H9 (cell line): ENCODE measurements at regions not wholly inside any gene's neighbourhood (a gene's known extent, or its start where the extent isn't known, plus 50 kb on each side); places are given as distances from the start of the nearest gene placed in this dataset.

Source experiments
- DNase-seq: peaks from one replicate; pipeline ENCODE4 v3.0.0-alpha.2; 2017
- H2AFZ ChIP-seq: one replicate; pipeline ENCODE4 v1.6.1; 2013; ENCODE audit warnings: mild to moderate bottlenecking, low read length, control low read depth, moderate library complexity
- H2AK5ac ChIP-seq: 2 replicates; pipeline ENCODE4 v1.6.1; 2013; ENCODE audit warnings: low read length, control low read depth, mixed read lengths; ENCODE audit not compliant: insufficient read length
- H2BK120ac ChIP-seq: one replicate; pipeline ENCODE4 v1.6.1; 2013; ENCODE audit warnings: low read depth, mild to moderate bottlenecking, low read length, control low read depth, inconsistent platforms; ENCODE audit not compliant: poor library complexity, severe bottlenecking
- H2BK12ac ChIP-seq: 2 replicates; pipeline ENCODE4 v1.6.1; 2013; ENCODE audit warnings: low read length, control low read depth, mixed read lengths, low read depth; ENCODE audit not compliant: insufficient read length
- H2BK15ac ChIP-seq: 2 replicates; pipeline ENCODE4 v1.6.1; 2013; ENCODE audit warnings: low read depth, low read length, control low read depth
- H2BK20ac ChIP-seq: one replicate; pipeline ENCODE4 v1.6.1; 2013; ENCODE audit warnings: low read depth, mild to moderate bottlenecking, low read length, control low read depth, inconsistent platforms; ENCODE audit not compliant: poor library complexity, severe bottlenecking
- H2BK5ac ChIP-seq: 2 replicates; pipeline ENCODE4 v1.6.1; 2013; ENCODE audit warnings: low read length, control low read depth, mixed read lengths; ENCODE audit not compliant: insufficient read length
- H3K14ac ChIP-seq: 2 replicates; pipeline ENCODE4 v1.6.1; 2013; ENCODE audit warnings: low read length, control low read depth; ENCODE audit not compliant: insufficient read depth
- H3K18ac ChIP-seq: 2 replicates; pipeline ENCODE4 v1.6.1; 2013; ENCODE audit warnings: low read depth, mild to moderate bottlenecking, mixed read lengths, low read length, control low read depth; ENCODE audit not compliant: insufficient read length
- H3K23ac ChIP-seq: 2 replicates; pipeline ENCODE4 v1.6.1; 2013; ENCODE audit warnings: low read length, control low read depth, mixed read lengths, low read depth; ENCODE audit not compliant: insufficient read length
- H3K23me2 ChIP-seq: 2 replicates; pipeline ENCODE4 v1.6.1; 2013; ENCODE audit warnings: low read depth, mild to moderate bottlenecking, mixed read lengths, low read length, control low read depth; ENCODE audit not compliant: insufficient read length, poor library complexity, severe bottlenecking
- H3K27ac ChIP-seq: 2 replicates; pipeline ENCODE4 v1.5.1; 2013; ENCODE audit warnings: low read length, control low read depth, mixed read lengths, low read depth; ENCODE audit not compliant: insufficient read length
- H3K27me3 ChIP-seq: 2 replicates; pipeline ENCODE4 v1.6.1; 2013; ENCODE audit warnings: low read length, control low read depth, inconsistent platforms; ENCODE audit not compliant: insufficient read depth
- H3K4ac ChIP-seq: 2 replicates; pipeline ENCODE4 v1.6.1; 2013; ENCODE audit warnings: low read depth, mild to moderate bottlenecking, control low read depth, inconsistent platforms, low read length, moderate library complexity
- H3K4me1 ChIP-seq: 2 replicates; pipeline ENCODE4 v1.6.1; 2013; ENCODE audit warnings: low read length, control low read depth, inconsistent platforms; ENCODE audit not compliant: insufficient read depth
- H3K4me2 ChIP-seq: 2 replicates; pipeline ENCODE4 v1.6.1; 2013; ENCODE audit warnings: low read length, control low read depth, mixed read lengths; ENCODE audit not compliant: insufficient read length, insufficient read depth
- H3K56ac ChIP-seq: 2 replicates; pipeline ENCODE4 v1.6.1; 2013; ENCODE audit warnings: low read depth, mild to moderate bottlenecking, mixed read lengths, low read length, control low read depth; ENCODE audit not compliant: insufficient read length
- H3K79me1 ChIP-seq: 2 replicates; pipeline ENCODE4 v1.6.1; 2013; ENCODE audit warnings: low read depth, mild to moderate bottlenecking, moderate library complexity, low read length, control low read depth, inconsistent platforms; ENCODE audit not compliant: insufficient read depth, poor library complexity, severe bottlenecking
- H3K79me2 ChIP-seq: 2 replicates; pipeline ENCODE4 v1.6.1; 2013; ENCODE audit warnings: low read length, control low read depth, inconsistent platforms; ENCODE audit not compliant: insufficient read depth
- H3K9ac ChIP-seq: 2 replicates; pipeline ENCODE4 v1.6.1; 2013; ENCODE audit warnings: low read length, control low read depth, mixed read lengths; ENCODE audit not compliant: insufficient read length; ENCODE audit errors: extremely low read depth
- H3K9me3 ChIP-seq: one replicate; pipeline ENCODE4 v1.6.1; 2013; ENCODE audit warnings: low read depth, low read length, inconsistent platforms; ENCODE audit not compliant: control insufficient read depth
- H3T11ph ChIP-seq: one replicate; pipeline ENCODE4 v1.6.1; 2013; ENCODE audit warnings: mild to moderate bottlenecking, low read length, control low read depth, inconsistent platforms
- H4K20me1 ChIP-seq: one replicate; pipeline ENCODE4 v1.6.1; 2013; ENCODE audit not compliant: control insufficient read depth, insufficient read length, insufficient read depth
- H4K5ac ChIP-seq: 2 replicates; pipeline ENCODE4 v1.6.1; 2013; ENCODE audit warnings: low read depth, mild to moderate bottlenecking, mixed read lengths, low read length, control low read depth; ENCODE audit not compliant: insufficient read length
- H4K8ac ChIP-seq: replicated peaks from 2 replicates; pipeline ENCODE4 v1.6.1; 2013; ENCODE audit warnings: low read length, control low read depth, mixed read lengths, low read depth; ENCODE audit not compliant: insufficient read length
- H4K91ac ChIP-seq: 2 replicates; pipeline ENCODE4 v1.6.1; 2013; ENCODE audit warnings: low read depth, mild to moderate bottlenecking, moderate library complexity, mixed read lengths, low read length, control low read depth; ENCODE audit not compliant: insufficient read length
- H3K27ac Mint-ChIP-seq, 3 experiments: 2 replicates in 2 of 3; 3 replicates in 1 of 3; pipeline ENCODE4 v1.8.0; 2020 to 2021; ENCODE audit warnings: mixed read lengths in 3 of 3, mild to moderate bottlenecking in 1 of 3, moderate library complexity in 1 of 3
- H3K27me3 Mint-ChIP-seq: 2 replicates; pipeline ENCODE4 v1.8.0; 2021; ENCODE audit warnings: low read depth, mild to moderate bottlenecking, moderate library complexity, mixed read lengths
- H3K36me3 Mint-ChIP-seq, 3 experiments: 2 replicates in 2 of 3; 3 replicates in 1 of 3; pipeline ENCODE4 v1.8.0; 2020 to 2021; ENCODE audit warnings: low read depth in 3 of 3, mixed read lengths in 3 of 3; ENCODE audit not compliant: insufficient read depth in 1 of 3
- H3K4me1 Mint-ChIP-seq, 2 experiments: 2 replicates each; pipeline ENCODE4 v1.8.0; 2020; ENCODE audit warnings: mixed read lengths in 2 of 2
- H3K4me3 Mint-ChIP-seq, 2 experiments: 2 replicates in 1 of 2; 3 replicates in 1 of 2; pipeline ENCODE4 v1.8.0; 2020 to 2021; ENCODE audit warnings: mild to moderate bottlenecking in 2 of 2, mixed read lengths in 2 of 2, moderate library complexity in 1 of 2
- H3K9me3 Mint-ChIP-seq, 2 experiments: 2 replicates in 1 of 2; 3 replicates in 1 of 2; pipeline ENCODE4 v1.8.0; 2020; ENCODE audit warnings: mild to moderate bottlenecking in 2 of 2, mixed read lengths in 2 of 2, moderate library complexity in 1 of 2
- CTCF ChIP-seq: fragments of 200-600 bp; sonication (generic); conservative IDR thresholded peaks from 3 replicates; pipeline ENCODE4 v1.8.0; 2021; ENCODE audit warnings: antibody characterized with exemption, mild to moderate bottlenecking
- WGBS: extraction: QIAGEN DNeasy Blood & Tissue Kit; methylation state at CpG from one replicate; pipeline ENCODE4 v1.1.7; 2013; ENCODE audit warnings: missing lambda C conversion rate, low lambda C conversion rate, mixed read lengths; ENCODE audit not compliant: insufficient read length; ENCODE audit errors: extremely low coverage; 5-methylcytosine and 5-hydroxymethylcytosine counted together

DNA sequence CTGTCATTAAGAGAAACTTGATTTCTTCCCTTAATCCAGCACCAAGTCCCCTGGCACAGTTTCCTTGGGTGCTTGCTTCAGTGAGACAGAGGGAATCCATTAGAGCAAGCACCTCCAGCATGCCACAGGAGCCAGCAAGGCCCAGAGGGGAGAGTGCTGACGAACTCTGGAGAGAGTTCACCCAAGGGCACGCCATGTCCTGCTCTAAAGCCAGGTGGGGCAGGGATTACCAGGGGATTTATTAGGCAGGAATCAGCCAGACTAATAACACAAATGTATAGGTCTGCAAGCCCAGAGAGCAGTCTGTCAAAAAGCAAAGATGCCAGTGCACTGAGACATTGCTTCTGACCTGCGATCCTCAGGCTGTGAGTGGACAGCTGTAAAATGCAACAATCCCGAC, 155.4 kb upstream of the SYNDIG1 start:
- Histone ChIP-seq H3K79me2 (no peaks in the 10 kb centered on the region), H3K4me1 (no peaks in the 10 kb centered on the region), H4K8ac (no peak overlapping the region), H2AK5ac (no peak overlapping the region), H2BK120ac (no peak overlapping the region), H3K79me1 (no peaks in the 10 kb centered on the region), H4K20me1 (no peaks in the 10 kb centered on the region), H3K56ac (no peak overlapping the region), H3T11ph (no peak overlapping the region), H3K27ac (no peak overlapping the region), H3K9ac (no peak overlapping the region), H4K91ac (no peak overlapping the region), H2BK5ac (no peak overlapping the region), H2BK12ac (no peak overlapping the region), H3K4me2 (no peak overlapping the region), H2AFZ (no peak overlapping the region), H3K4ac (no peak overlapping the region), H3K9me3 (no peaks in the 10 kb centered on the region), H3K27me3 (no peaks in the 10 kb centered on the region), H3K23me2 (no peaks in the 10 kb centered on the region), H3K18ac (no peak overlapping the region), H3K14ac (no peak overlapping the region), H2BK20ac (no peak overlapping the region), H3K23ac (no peak overlapping the region), H2BK15ac (no peak overlapping the region), H4K5ac (no peak overlapping the region)
- no peak for TF ChIP-seq CTCF
- no peaks in the 10 kb centered on the region for H3K36me3 Mint-ChIP-seq
- no peaks in the 10 kb centered on the region; a peak in 1 of 5 replicates for H3K9me3 Mint-ChIP-seq
- WGBS: no CpG with 5 or more reads among the region's 4 CpGs
- no peak overlapping the region for H3K4me3 Mint-ChIP-seq
- peaks cover 9% of the 10 kb centered on the region for H3K27me3 Mint-ChIP-seq
- H3K4me1 Mint-ChIP-seq: no peaks in the 10 kb centered on the region
- DNase-seq: no peak
- no peak overlapping the region for H3K27ac Mint-ChIP-seq
